Adrenal gland (tissue), 9 donors: ENCODE measurements at regions not wholly inside any gene's neighbourhood (a gene's known extent, or its start where the extent isn't known, plus 50 kb on each side); places are given as distances from the start of the nearest gene placed in this dataset.

Source experiments
- DNase-seq, 7 donors: peaks; one replicate each; pipeline ENCODE4 v3.0.0-alpha.2; 2019 to 2020
- H3K27ac ChIP-seq, 5 donors: fragments of 200-600 bp; sonication (generic) in 4 of 5; 1 replicate in 3 of 5; 2 replicates in 2 of 5; pipeline versions ENCODE4 v1.5.1 to v1.8.0; 2016 to 2020; ENCODE audit warnings: mild to moderate bottlenecking in 1 of 5
- H3K27me3 ChIP-seq: fragments of 200-600 bp; 2 replicates; pipeline ENCODE4 v1.8.0; 2021
- H3K36me3 ChIP-seq, 2 donors: fragments of 200-600 bp; replicated peaks in 1 of 2; 1 replicate in 1 of 2; 2 replicates in 1 of 2; pipeline versions ENCODE4 v1.5.1 to v1.8.0; 2018 to 2022
- H3K4me1 ChIP-seq, 2 donors: fragments of 200-600 bp; replicated peaks in 1 of 2; 1 replicate in 1 of 2; 2 replicates in 1 of 2; pipeline versions ENCODE4 v1.5.1 to v1.8.0; 2018 to 2021
- H3K4me3 ChIP-seq, 4 donors: fragments of 200-600 bp; sonication (generic) in 3 of 4; one replicate each; pipeline ENCODE4 v1.5.1; 2016 to 2018
- H3K9me3 ChIP-seq, 3 donors: fragments of 200-600 bp; sonication (generic) in 1 of 3; replicated peaks in 1 of 3; 1 replicate in 2 of 3; 2 replicates in 1 of 3; pipeline versions ENCODE4 v1.5.1 to v1.8.0; 2016 to 2021
- CTCF ChIP-seq, 6 experiments: fragments of 450-650 bp in 4 of 6; fragments of 200-600 bp in 2 of 6; sonication (generic) in 1 of 6; IDR thresholded peaks; 1 replicate in 5 of 6; 2 replicates in 1 of 6; pipeline versions ENCODE4 v1.5.1 to v1.8.0; 2016 to 2021; ENCODE audit warnings: antibody characterized with exemption in 6 of 6, mild to moderate bottlenecking in 2 of 6, moderate library complexity in 1 of 6
- POLR2A ChIP-seq, 2 donors: fragments of 450-650 bp; IDR thresholded peaks; one replicate each; pipeline ENCODE4 v1.6.1; 2017; ENCODE audit warnings: antibody characterized with exemption in 2 of 2, mild to moderate bottlenecking in 2 of 2, moderate library complexity in 1 of 2
- WGBS, 4 donors: extraction: QIAGEN DNeasy Blood & Tissue Kit in 2 of 4; methylation state at CpG; one replicate each; pipeline versions ENCODE4 v1.1.5 to v1.1.7; 2013 to 2017; 5-methylcytosine and 5-hydroxymethylcytosine counted together
- intact Hi-C, 2 donors: fragments of 100-400 bp; cut with DNase I; formaldehyde crosslinking; loops; one replicate each; pipeline versions ENCODE4 v1.14.1 to v1.15.0; 2022 to 2023
- donor health status: healthy with polysubstance abuse.
- donor health status: Bipolar disorder and iron deficiency.
- donor health status: DM: yes; HTN: yes; CAD: no.
- donor health status: DM: no; HTN: no; CAD: no.
- donor health status: DM: no; HTN: no; CAD: no.

- TF ChIP-seq CTCF (IDR thresholded peaks at IDR 0.05) (no peak), POLR2A (IDR thresholded peaks at IDR 0.05) (no peak)
- Histone ChIP-seq H3K36me3 (no peaks in the 10 kb centered on the region), H3K9me3 (no peaks in the 10 kb centered on the region), H3K4me3 (no peak overlapping the region), H3K4me1 (peaks cover 0 to 5% of the 10 kb centered on the region in 2 donors), H3K27ac (peak overlapping the region in 1 of 5 donors; percentile 20), H3K27me3 (no peaks in the 10 kb centered on the region)
- DNase-seq: no peak
- 57 to 77% (median 69%) methylated on average over 6 of the region's 6 CpGs for WGBS, 4 donors
- intact Hi-C loops: loop anchor here in 1 of 2 donors (2.0 kb wide), 1 partner anchor 217 kb away; no protein-coding TSS in a partner anchor
Observed at GRCh38 chr2:41870265-41870585, 177.6 kb upstream of the PKDCC start.

- H3K4me3 ChIP-seq: no peak overlapping the region
- intact Hi-C loops: loop anchor here in 1 of 2 donors (2.0 kb wide), 1 partner anchor 216 kb away; no protein-coding TSS in a partner anchor
- peaks cover 0 to 5% of the 10 kb centered on the region in 2 donors for H3K4me1 ChIP-seq
- no peaks in the 10 kb centered on the region for H3K9me3 ChIP-seq
- no peaks in the 10 kb centered on the region for H3K27me3 ChIP-seq
- 50 to 80% (median 73%) methylated on average over 9 of the region's 9 CpGs for WGBS, 4 donors
- H3K27ac ChIP-seq: peak overlapping the region in 1 of 5 donors; percentile 3
- no peak for TF ChIP-seq POLR2A (IDR thresholded peaks at IDR 0.05)
- TF ChIP-seq CTCF (IDR thresholded peaks at IDR 0.05): peak in 4 of 6 experiments; percentile 9 to 31 (median 24)
- no peak for DNase-seq
- H3K36me3 ChIP-seq: no peaks in the 10 kb centered on the region
Observed at GRCh38 chr2:41871080-41871479, 176.7 kb upstream of the PKDCC start.

- Histone ChIP-seq H3K27ac (no peak overlapping the region), H3K27me3 (no peaks in the 10 kb centered on the region), H3K9me3 (no peaks in the 10 kb centered on the region), H3K4me1 (peaks cover 0 to 5% of the 10 kb centered on the region in 2 donors), H3K4me3 (no peak overlapping the region), H3K36me3 (no peaks in the 10 kb centered on the region)
- 71 to 79% (median 77%) methylated on average over 3 of the region's 3 CpGs for WGBS, 4 donors
- DNase-seq: no peak
- TF ChIP-seq POLR2A (IDR thresholded peaks at IDR 0.05) (no peak), CTCF (IDR thresholded peaks at IDR 0.05) (no peak)
- intact Hi-C loops: no loop called here
Observed at GRCh38 chr2:41872646-41873045, 175.2 kb upstream of the PKDCC start.

GRCh38 chr2:41873102-41874031, 174.5 kb upstream of the PKDCC start:
- intact Hi-C loops: no loop called here
- Histone ChIP-seq H3K27me3 (no peaks in the 10 kb centered on the region), H3K36me3 (no peaks in the 10 kb centered on the region), H3K4me3 (no peak overlapping the region), H3K9me3 (no peaks in the 10 kb centered on the region), H3K27ac (no peak overlapping the region), H3K4me1 (peaks cover 0 to 7% of the 10 kb centered on the region in 2 donors)
- 42 to 79% (median 62%) methylated on average over 4 of the region's 4 CpGs for WGBS, 4 donors
- DNase-seq: no peak
- TF ChIP-seq POLR2A (IDR thresholded peaks at IDR 0.05) (no peak), CTCF (IDR thresholded peaks at IDR 0.05) (no peak)
